ENCODE measurements at regions not wholly inside any gene's neighbourhood (a gene's known extent, or its start where the extent isn't known, plus 50 kb on each side); places are given as distances from the start of the nearest gene placed in this dataset.

DNA sequence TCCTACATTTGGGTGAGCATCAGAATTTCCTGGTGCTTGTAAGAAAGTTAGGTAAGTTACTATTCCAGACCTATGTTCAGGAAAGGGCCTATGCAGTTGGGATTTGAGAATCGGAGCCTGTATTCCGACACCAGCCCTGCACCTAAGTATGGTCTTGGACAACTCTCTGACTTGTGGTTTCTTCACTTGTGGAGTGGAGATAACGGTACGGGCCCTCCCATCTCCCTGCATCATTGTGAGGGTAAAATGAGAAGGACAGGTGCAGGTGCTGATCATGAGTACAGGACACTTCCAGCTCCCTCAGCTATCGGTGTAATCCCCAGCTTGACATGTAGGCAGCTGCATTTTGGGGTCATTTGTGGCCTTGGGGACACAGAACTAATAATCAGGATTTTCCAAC is 138.3 kb upstream of the NAMPT start:
- Mint-ChIP-seq H3K27me3 (peaks cover 2% of the 10 kb centered on the region), H3K4me1 (peaks cover 34% of the 10 kb centered on the region), H3K9me3 (no peaks in the 10 kb centered on the region), H3K27ac (peak overlapping the region; percentile 10), H3K36me3 (ENCODE audit: low read depth) (no peaks in the 10 kb centered on the region), H3K4me3 (no peak overlapping the region)
- TF ChIP-seq, protein P1, sequence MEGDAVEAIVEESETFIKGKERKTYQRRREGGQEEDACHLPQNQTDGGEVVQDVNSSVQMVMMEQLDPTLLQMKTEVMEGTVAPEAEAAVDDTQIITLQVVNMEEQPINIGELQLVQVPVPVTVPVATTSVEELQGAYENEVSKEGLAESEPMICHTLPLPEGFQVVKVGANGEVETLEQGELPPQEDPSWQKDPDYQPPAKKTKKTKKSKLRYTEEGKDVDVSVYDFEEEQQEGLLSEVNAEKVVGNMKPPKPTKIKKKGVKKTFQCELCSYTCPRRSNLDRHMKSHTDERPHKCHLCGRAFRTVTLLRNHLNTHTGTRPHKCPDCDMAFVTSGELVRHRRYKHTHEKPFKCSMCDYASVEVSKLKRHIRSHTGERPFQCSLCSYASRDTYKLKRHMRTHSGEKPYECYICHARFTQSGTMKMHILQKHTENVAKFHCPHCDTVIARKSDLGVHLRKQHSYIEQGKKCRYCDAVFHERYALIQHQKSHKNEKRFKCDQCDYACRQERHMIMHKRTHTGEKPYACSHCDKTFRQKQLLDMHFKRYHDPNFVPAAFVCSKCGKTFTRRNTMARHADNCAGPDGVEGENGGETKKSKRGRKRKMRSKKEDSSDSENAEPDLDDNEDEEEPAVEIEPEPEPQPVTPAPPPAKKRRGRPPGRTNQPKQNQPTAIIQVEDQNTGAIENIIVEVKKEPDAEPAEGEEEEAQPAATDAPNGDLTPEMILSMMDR (IDR thresholded peaks at IDR 0.05) = no peak
- POLR2A ChIA-PET = interaction anchor here (4.7 kb wide), 1 partner anchor 138 kb away, joined by 74 read pairs; the partner anchor contains the start of gene NAMPT
- ATAC-seq (ENCODE audit: low read depth) (no peak), DNase-seq (no peak)
- CTCF ChIA-PET = no interaction called here
- intact Hi-C loops (cut with micrococcal nuclease) = loop anchor here (5.0 kb wide), 1 partner anchor 366 kb away; no protein-coding TSS in a partner anchor

DNA sequence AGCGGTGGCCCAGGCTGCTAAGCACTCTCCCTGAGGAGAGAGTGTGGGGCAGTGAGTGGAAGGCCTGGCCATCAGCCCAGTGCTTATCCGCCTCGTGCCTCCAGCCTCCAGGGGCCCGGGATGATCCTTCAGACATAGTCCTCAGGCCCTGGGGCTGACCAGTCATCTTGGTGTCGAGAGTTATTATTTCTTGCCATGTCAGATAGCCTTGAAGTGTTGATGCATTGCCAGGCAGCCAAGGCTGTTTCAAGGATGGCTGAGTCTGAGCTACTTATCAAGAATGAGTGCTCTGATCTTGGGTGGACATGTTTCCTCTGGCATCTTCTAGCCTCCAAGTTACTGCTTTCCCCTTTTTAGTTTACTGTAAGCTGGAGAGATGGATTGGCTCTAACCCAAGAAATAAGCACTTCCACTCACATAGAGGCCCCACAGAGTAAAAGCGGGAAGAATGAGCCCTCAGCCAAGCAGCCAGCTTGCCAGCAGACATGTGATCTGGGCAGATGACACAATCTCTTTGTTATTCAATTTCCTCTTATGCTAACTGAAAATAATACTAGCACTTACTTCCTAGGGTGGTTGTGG is 136.5 kb upstream of the NAMPT start:
- H3K36me3 Mint-ChIP-seq (ENCODE audit: low read depth) = no peaks in the 10 kb centered on the region
- CTCF ChIA-PET = no interaction called here

DNA sequence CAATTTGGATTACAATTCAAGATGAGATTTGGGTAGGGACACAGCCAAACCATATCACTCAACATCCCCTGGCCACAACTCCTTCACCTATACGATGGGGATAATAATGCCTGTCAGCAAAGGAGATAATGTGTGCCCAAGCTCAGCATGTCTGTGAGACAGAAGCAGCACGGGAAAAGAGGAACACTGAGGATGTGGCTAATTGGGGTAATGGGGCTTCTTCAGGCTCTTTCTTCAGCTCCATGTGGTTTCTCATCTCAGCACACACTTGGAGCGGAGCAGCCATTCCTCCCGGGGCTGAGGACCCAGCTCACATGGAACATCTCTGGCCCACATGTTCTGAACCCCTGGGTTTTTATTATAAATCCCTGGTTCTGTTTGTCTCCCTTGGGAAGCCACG is 136.0 kb upstream of the NAMPT start:
- Mint-ChIP-seq H3K27ac (no peak overlapping the region), H3K36me3 (ENCODE audit: low read depth) (no peaks in the 10 kb centered on the region), H3K4me1 (peaks cover 26% of the 10 kb centered on the region), H3K9me3 (peaks cover 13% of the 10 kb centered on the region), H3K4me3 (no peak overlapping the region), H3K27me3 (peaks cover 2% of the 10 kb centered on the region)
- TF ChIP-seq, protein P1 (IDR thresholded peaks at IDR 0.05) = no peak
- DNase-seq (no peak), ATAC-seq (ENCODE audit: low read depth) (no peak)
- intact Hi-C loops (cut with micrococcal nuclease) = loop anchor here (5.0 kb wide), 1 partner anchor 363 kb away; no protein-coding TSS in a partner anchor
- POLR2A ChIA-PET = interaction anchor here (1.8 kb wide), 1 partner anchor 135 kb away, joined by 11 read pairs; the partner anchor contains the start of gene NAMPT
- CTCF ChIA-PET = no interaction called here

More for the DNA sequence above, 136.5 kb upstream of the NAMPT start:
- Mint-ChIP-seq H3K27ac (peak overlapping the region; percentile 56), H3K9me3 (peaks cover 11% of the 10 kb centered on the region), H3K4me3 (no peak overlapping the region), H3K4me1 (peaks cover 31% of the 10 kb centered on the region), H3K27me3 (peaks cover 2% of the 10 kb centered on the region)
- no peak for ATAC-seq (ENCODE audit: low read depth)
- TF ChIP-seq, protein P1 (IDR thresholded peaks at IDR 0.05) = no peak
- DNase-seq = no peak
- intact Hi-C loops (cut with micrococcal nuclease) = loop anchor here (5.0 kb wide), 1 partner anchor 364 kb away; no protein-coding TSS in a partner anchor
- POLR2A ChIA-PET = interaction anchor here (1.8 kb wide), 1 partner anchor 136 kb away, joined by 11 read pairs; the partner anchor contains the start of gene NAMPT

DNA sequence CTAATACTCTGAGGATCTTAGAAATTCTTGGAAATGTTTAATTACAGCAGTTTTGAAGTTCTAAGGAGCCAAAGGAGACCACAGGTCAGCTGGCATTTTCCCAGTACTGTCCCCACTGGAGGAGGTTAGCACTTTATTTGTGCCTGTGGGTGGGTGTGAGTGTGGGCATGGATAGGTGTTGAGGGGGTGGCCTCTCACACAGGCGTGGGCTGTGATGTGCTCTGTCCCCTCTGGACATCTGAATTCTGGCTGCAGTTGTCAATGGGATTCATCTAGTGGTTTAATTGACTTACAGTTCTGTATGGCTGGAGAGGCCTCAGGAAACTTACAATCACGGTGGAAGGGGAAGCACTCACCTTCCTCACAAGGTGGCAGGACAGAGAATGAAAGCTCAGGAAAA is 135.4 kb upstream of the NAMPT start:
- ATAC-seq (ENCODE audit: low read depth) = no peak
- H3K27ac Mint-ChIP-seq = no peak overlapping the region
- TF ChIP-seq, protein P1 (IDR thresholded peaks at IDR 0.05) = no peak
- H3K9me3 Mint-ChIP-seq = peaks cover 18% of the 10 kb centered on the region
- no peak for DNase-seq
- H3K4me3 Mint-ChIP-seq = no peak overlapping the region
- intact Hi-C loops (cut with micrococcal nuclease) = loop anchor here (5.0 kb wide), 1 partner anchor 363 kb away; no protein-coding TSS in a partner anchor
- peaks cover 21% of the 10 kb centered on the region for H3K4me1 Mint-ChIP-seq
- CTCF ChIA-PET = no interaction called here
- POLR2A ChIA-PET = interaction anchor here (1.8 kb wide), 1 partner anchor 135 kb away, joined by 11 read pairs; the partner anchor contains the start of gene NAMPT
- no peaks in the 10 kb centered on the region for H3K36me3 Mint-ChIP-seq (ENCODE audit: low read depth)
- H3K27me3 Mint-ChIP-seq = peaks cover 5% of the 10 kb centered on the region

DNA sequence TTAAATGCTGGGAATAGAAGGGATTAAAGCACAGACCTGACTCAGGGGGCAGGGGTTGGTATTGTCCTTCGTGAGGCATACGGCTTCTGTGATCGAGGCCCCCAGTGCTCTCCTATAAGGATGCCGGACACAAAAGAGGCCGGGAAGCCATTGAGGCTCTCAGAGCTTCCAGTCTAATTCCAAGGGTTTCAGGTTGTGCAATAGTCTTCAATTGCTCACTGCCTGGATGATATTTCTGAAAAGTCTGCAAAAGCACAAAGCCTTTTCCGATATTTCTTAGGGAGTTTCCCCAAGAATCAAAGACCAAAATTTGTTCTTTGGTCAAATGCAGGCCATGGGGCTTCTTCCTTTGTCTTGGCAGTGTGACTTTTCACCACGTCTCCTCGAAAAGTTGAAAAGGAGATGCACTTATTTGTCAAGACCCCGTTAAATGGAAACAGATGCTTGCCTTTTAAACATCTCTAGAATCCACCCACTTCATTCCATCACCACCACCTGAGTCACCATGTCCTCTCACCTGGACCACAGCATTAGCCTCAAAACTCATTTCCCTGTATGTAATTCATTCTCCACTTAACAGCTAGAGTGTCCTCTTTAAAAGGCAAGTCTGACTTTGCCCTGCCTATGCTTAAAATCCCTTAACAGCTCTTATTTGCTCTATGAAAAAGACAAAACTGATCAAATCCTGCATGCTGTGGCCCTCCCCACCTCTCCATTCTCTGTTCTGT is 134.8 kb upstream of the NAMPT start:
- H3K36me3 Mint-ChIP-seq (ENCODE audit: low read depth) = no peaks in the 10 kb centered on the region
- no peak overlapping the region for H3K4me3 Mint-ChIP-seq
- H3K27me3 Mint-ChIP-seq = peaks cover 5% of the 10 kb centered on the region
- H3K9me3 Mint-ChIP-seq = peaks cover 20% of the 10 kb centered on the region
- DNase-seq = no peak
- H3K4me1 Mint-ChIP-seq = peaks cover 15% of the 10 kb centered on the region
- intact Hi-C loops (cut with micrococcal nuclease) = loop anchor here (5.0 kb wide), 1 partner anchor 362 kb away; no protein-coding TSS in a partner anchor
- TF ChIP-seq, protein P1 (IDR thresholded peaks at IDR 0.05) = no peak
- ChIA-PET POLR2A (no interaction called here), CTCF (no interaction called here)
- no peak for ATAC-seq (ENCODE audit: low read depth)
- no peak overlapping the region for H3K27ac Mint-ChIP-seq
